Rectal smooth muscle tissue (tissue), 1 donor: ENCODE measurements at regions not wholly inside any gene's neighbourhood (a gene's known extent, or its start where the extent isn't known, plus 50 kb on each side); places are given as distances from the start of the nearest gene placed in this dataset.

Source experiments
- H3K27ac ChIP-seq: one replicate; pipeline ENCODE4 v1.7.0; 2013; ENCODE audit warnings: low read depth, low read length, inconsistent platforms
- H3K27me3 ChIP-seq: one replicate; pipeline ENCODE4 v1.7.0; 2013; ENCODE audit warnings: low read length; ENCODE audit not compliant: control insufficient read depth, insufficient read depth
- H3K36me3 ChIP-seq: one replicate; pipeline ENCODE4 v1.7.0; 2013; ENCODE audit warnings: low read length; ENCODE audit not compliant: control insufficient read depth, insufficient read depth
- H3K4me1 ChIP-seq: one replicate; pipeline ENCODE4 v1.7.0; 2013; ENCODE audit warnings: low read length; ENCODE audit not compliant: control insufficient read depth, insufficient read depth
- H3K4me3 ChIP-seq: one replicate; pipeline ENCODE4 v1.7.0; 2013; ENCODE audit warnings: low read length
- H3K9ac ChIP-seq: one replicate; pipeline ENCODE4 v1.7.0; 2013; ENCODE audit warnings: low read length

GRCh38 chr13:106883976-106884375 is 316.0 kb upstream of the ARGLU1 start:
- H3K4me3 ChIP-seq: no peak overlapping the region
- H3K27me3 ChIP-seq: no peaks in the 10 kb centered on the region
- H3K27ac ChIP-seq: no peak overlapping the region
- no peak overlapping the region for H3K9ac ChIP-seq
- H3K4me1 ChIP-seq: no peaks in the 10 kb centered on the region
- no peaks in the 10 kb centered on the region for H3K36me3 ChIP-seq

- no peaks in the 10 kb centered on the region for H3K4me1 ChIP-seq
- no peaks in the 10 kb centered on the region for H3K36me3 ChIP-seq
- no peak overlapping the region for H3K9ac ChIP-seq
- no peak overlapping the region for H3K4me3 ChIP-seq
- H3K27ac ChIP-seq: no peak overlapping the region
- no peaks in the 10 kb centered on the region for H3K27me3 ChIP-seq
Measured at GRCh38 chr13:106882246-106882645, 314.3 kb upstream of the ARGLU1 start.

GRCh38 chr13:106879806-106880205 is 311.9 kb upstream of the ARGLU1 start:
- Histone ChIP-seq H3K36me3 (no peaks in the 10 kb centered on the region), H3K9ac (no peak overlapping the region), H3K4me3 (no peak overlapping the region), H3K27ac (no peak overlapping the region), H3K4me1 (no peaks in the 10 kb centered on the region), H3K27me3 (no peaks in the 10 kb centered on the region)

- Histone ChIP-seq H3K27ac (no peak overlapping the region), H3K4me1 (no peaks in the 10 kb centered on the region), H3K4me3 (no peak overlapping the region), H3K9ac (no peak overlapping the region), H3K36me3 (no peaks in the 10 kb centered on the region), H3K27me3 (no peaks in the 10 kb centered on the region)
Measured at GRCh38 chr13:106874323-106874722, 306.4 kb upstream of the ARGLU1 start.

- H3K27ac ChIP-seq: no peak overlapping the region
- H3K4me3 ChIP-seq: no peak overlapping the region
Measured at GRCh38 chr13:106873810-106874209, 305.9 kb upstream of the ARGLU1 start.

GRCh38 chr13:106867249-106867648 is 299.3 kb upstream of the ARGLU1 start:
- no peak overlapping the region for H3K9ac ChIP-seq
- no peaks in the 10 kb centered on the region for H3K36me3 ChIP-seq
- H3K27ac ChIP-seq: no peak overlapping the region
- H3K4me3 ChIP-seq: peak overlapping the region; percentile 41
- no peaks in the 10 kb centered on the region for H3K27me3 ChIP-seq
- peaks cover 2% of the 10 kb centered on the region for H3K4me1 ChIP-seq

More at GRCh38 chr13:106873810-106874209, 305.9 kb upstream of the ARGLU1 start:
- H3K27me3 ChIP-seq: no peaks in the 10 kb centered on the region
- no peaks in the 10 kb centered on the region for H3K4me1 ChIP-seq
- no peak overlapping the region for H3K9ac ChIP-seq
- no peaks in the 10 kb centered on the region for H3K36me3 ChIP-seq

GRCh38 chr13:106865716-106866440 is 297.9 kb upstream of the ARGLU1 start:
- Histone ChIP-seq H3K9ac (no peak overlapping the region), H3K4me1 (peaks cover 2% of the 10 kb centered on the region), H3K27me3 (no peaks in the 10 kb centered on the region), H3K27ac (no peak overlapping the region), H3K4me3 (no peak overlapping the region), H3K36me3 (no peaks in the 10 kb centered on the region)

- Histone ChIP-seq H3K9ac (no peak overlapping the region), H3K27ac (no peak overlapping the region), H3K36me3 (no peaks in the 10 kb centered on the region), H3K27me3 (no peaks in the 10 kb centered on the region), H3K4me1 (no peaks in the 10 kb centered on the region), H3K4me3 (no peak overlapping the region)
Measured at GRCh38 chr13:106859533-106859904, 291.6 kb upstream of the ARGLU1 start.

- no peak overlapping the region for H3K4me3 ChIP-seq
- no peaks in the 10 kb centered on the region for H3K27me3 ChIP-seq
- no peaks in the 10 kb centered on the region for H3K4me1 ChIP-seq
- no peak overlapping the region for H3K9ac ChIP-seq
- H3K27ac ChIP-seq: no peak overlapping the region
- no peaks in the 10 kb centered on the region for H3K36me3 ChIP-seq
Measured at GRCh38 chr13:106858903-106859532, 291.1 kb upstream of the ARGLU1 start.

GRCh38 chr13:106852436-106852835 is 284.5 kb upstream of the ARGLU1 start:
- Histone ChIP-seq H3K27ac (no peak overlapping the region), H3K4me1 (no peaks in the 10 kb centered on the region), H3K36me3 (no peaks in the 10 kb centered on the region), H3K4me3 (no peak overlapping the region), H3K9ac (no peak overlapping the region), H3K27me3 (no peaks in the 10 kb centered on the region)

GRCh38 chr13:106850973-106851650 is 283.2 kb upstream of the ARGLU1 start:
- Histone ChIP-seq H3K9ac (no peak overlapping the region), H3K4me1 (no peaks in the 10 kb centered on the region)

GRCh38 chr13:106846571-106847448 is 278.9 kb upstream of the ARGLU1 start:
- Histone ChIP-seq H3K36me3 (no peaks in the 10 kb centered on the region), H3K4me3 (no peak overlapping the region), H3K4me1 (no peaks in the 10 kb centered on the region), H3K9ac (no peak overlapping the region), H3K27me3 (no peaks in the 10 kb centered on the region), H3K27ac (no peak overlapping the region)

More at GRCh38 chr13:106850973-106851650, 283.2 kb upstream of the ARGLU1 start:
- Histone ChIP-seq H3K27ac (no peak overlapping the region), H3K36me3 (no peaks in the 10 kb centered on the region), H3K27me3 (no peaks in the 10 kb centered on the region), H3K4me3 (no peak overlapping the region)
